Panc1 (cell line): ENCODE measurements at regions not wholly inside any gene's neighbourhood (a gene's known extent, or its start where the extent isn't known, plus 50 kb on each side); places are given as distances from the start of the nearest gene placed in this dataset.

Source experiments
- ATAC-seq: fragments of 200-7000 bp; cut with Tn5 transposase; 2 replicates; pipeline ENCODE4 v1.9.1; 2020; ENCODE audit warnings: mild to moderate bottlenecking, moderate library complexity
- BruUV-seq: library from RNA; stranded (reverse); fragments of 400-500 nt; replicated peaks from 2 replicates; lab custom pipeline; 2021; lab: Mats Ljungman, UMichigan
- CTCF ChIA-PET: fragments of 300-600 bp; sonication (Branson Sonifier 250); formaldehyde crosslinking; loops from one replicate; lab custom pipeline; 2022; ENCODE audit warnings: antibody characterized with exemption; lab: Charles Lee
- POLR2A ChIA-PET: fragments of 300-600 bp; sonication (Branson Sonifier 250); formaldehyde crosslinking; loops from one replicate; lab custom pipeline; 2022; ENCODE audit warnings: antibody characterized with exemption; lab: Charles Lee
- DNase-seq: peaks from one replicate; pipeline ENCODE4 v3.0.0-alpha.2; 2010; ENCODE audit warnings: low read depth, low spot score
- H3K27ac ChIP-seq: 2 replicates; pipeline ENCODE4 v1.5.1; 2011; ENCODE audit warnings: mild to moderate bottlenecking, low read length, inconsistent platforms
- H3K27me3 ChIP-seq: fragments of 200-500 bp; sonication (Bioruptor generic); 2 replicates; pipeline ENCODE4 v1.6.0; 2014; ENCODE audit warnings: low read length, inconsistent platforms; ENCODE audit not compliant: control insufficient read depth, insufficient read depth
- H3K36me3 ChIP-seq: fragments of 200-500 bp; sonication (Bioruptor generic); 2 replicates; pipeline ENCODE4 v1.5.1; 2014; ENCODE audit warnings: inconsistent platforms, mild to moderate bottlenecking, low read length, moderate library complexity; ENCODE audit not compliant: control insufficient read depth, insufficient read depth
- H3K4me1 ChIP-seq: 2 replicates; pipeline ENCODE4 v1.5.1; 2011; ENCODE audit warnings: inconsistent platforms, mild to moderate bottlenecking, low read length, moderate library complexity; ENCODE audit not compliant: control insufficient read depth, insufficient read depth
- H3K4me3 ChIP-seq, 2 experiments: 2 replicates each; pipeline ENCODE4 v1.5.1; 2011 to 2012; ENCODE audit warnings: low read depth in 2 of 2, low read length in 2 of 2, mild to moderate bottlenecking in 2 of 2, inconsistent platforms in 1 of 2, moderate library complexity in 1 of 2
- H3K9me3 ChIP-seq: fragments of 200-500 bp; sonication (Bioruptor generic); 2 replicates; pipeline ENCODE4 v1.5.1; 2014; ENCODE audit warnings: low read depth, mild to moderate bottlenecking, inconsistent platforms, low read length, moderate library complexity; ENCODE audit not compliant: control insufficient read depth, insufficient read depth
- POLR2AphosphoS5 ChIP-seq: IDR thresholded peaks from 2 replicates; pipeline ENCODE4 v1.6.1; 2012; ENCODE audit warnings: mild to moderate bottlenecking, low read depth, low read length, moderate library complexity
- SIN3A ChIP-seq: IDR thresholded peaks from 2 replicates; pipeline ENCODE4 v1.6.1; 2012; ENCODE audit warnings: low read depth, mild to moderate bottlenecking, low read length, moderate library complexity, borderline replicate concordance; ENCODE audit not compliant: insufficient read depth
- TCF7L2 ChIP-seq: IDR thresholded peaks from 2 replicates; pipeline ENCODE4 v1.6.1; 2011; ENCODE audit warnings: mild to moderate bottlenecking, low read depth, low read length, inconsistent platforms
- in situ Hi-C: cut with HindIII; loops from 2 replicates; pipeline ENCODE4 v1.10.0; 2016; ENCODE audit warnings: low sequenced_read_pairs, low pct_unique_long_range_greater_than_20kb
- intact Hi-C: fragments of 100-400 bp; cut with micrococcal nuclease; formaldehyde crosslinking; loops from one replicate; pipeline ENCODE4 v1.10.0; 2022; ENCODE audit not compliant: unreplicated experiment
- TF ChIP-seq, protein P1 (sequence below), 2 experiments: IDR thresholded peaks; 2 replicates each; pipeline ENCODE4 v1.6.1; 2011 to 2012; ENCODE audit warnings: low read depth in 2 of 2, control low read depth in 1 of 2, low read length in 1 of 2, mild to moderate bottlenecking in 1 of 2, moderate library complexity in 1 of 2; ENCODE audit not compliant: insufficient read depth in 1 of 2
- TF ChIP-seq, protein P2 (sequence below): fragments of 450-650 bp; IDR thresholded peaks from 2 replicates; pipeline ENCODE4 v1.5.1; 2017; ENCODE audit warnings: mild to moderate bottlenecking

DNA sequence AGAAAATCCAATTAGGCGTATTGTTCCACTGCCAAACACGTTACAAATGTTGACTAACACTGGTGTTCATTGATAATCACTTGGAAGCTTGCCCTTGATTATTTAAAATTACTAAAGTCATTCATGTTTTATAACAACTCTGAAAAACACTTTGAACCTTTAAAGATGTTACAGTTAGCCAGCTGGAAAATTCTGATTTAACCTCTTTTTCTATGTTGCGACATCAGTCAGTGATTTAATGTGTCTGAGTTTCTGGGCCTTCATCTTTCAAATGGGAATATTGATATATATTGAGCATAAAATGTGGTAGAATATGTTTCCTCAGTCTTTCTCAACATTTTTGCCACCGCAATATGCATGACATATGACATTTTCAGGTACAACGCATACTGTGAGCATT lies 274.1 kb upstream of the TENM3 start:
- in situ Hi-C loops, result no loop called here
- CTCF ChIA-PET, result no interaction called here
- no TSS peak for BruUV-seq
- H3K4me1 ChIP-seq, result no peaks in the 10 kb centered on the region
- H3K36me3 ChIP-seq, result no peaks in the 10 kb centered on the region
- TF ChIP-seq, protein P1, sequence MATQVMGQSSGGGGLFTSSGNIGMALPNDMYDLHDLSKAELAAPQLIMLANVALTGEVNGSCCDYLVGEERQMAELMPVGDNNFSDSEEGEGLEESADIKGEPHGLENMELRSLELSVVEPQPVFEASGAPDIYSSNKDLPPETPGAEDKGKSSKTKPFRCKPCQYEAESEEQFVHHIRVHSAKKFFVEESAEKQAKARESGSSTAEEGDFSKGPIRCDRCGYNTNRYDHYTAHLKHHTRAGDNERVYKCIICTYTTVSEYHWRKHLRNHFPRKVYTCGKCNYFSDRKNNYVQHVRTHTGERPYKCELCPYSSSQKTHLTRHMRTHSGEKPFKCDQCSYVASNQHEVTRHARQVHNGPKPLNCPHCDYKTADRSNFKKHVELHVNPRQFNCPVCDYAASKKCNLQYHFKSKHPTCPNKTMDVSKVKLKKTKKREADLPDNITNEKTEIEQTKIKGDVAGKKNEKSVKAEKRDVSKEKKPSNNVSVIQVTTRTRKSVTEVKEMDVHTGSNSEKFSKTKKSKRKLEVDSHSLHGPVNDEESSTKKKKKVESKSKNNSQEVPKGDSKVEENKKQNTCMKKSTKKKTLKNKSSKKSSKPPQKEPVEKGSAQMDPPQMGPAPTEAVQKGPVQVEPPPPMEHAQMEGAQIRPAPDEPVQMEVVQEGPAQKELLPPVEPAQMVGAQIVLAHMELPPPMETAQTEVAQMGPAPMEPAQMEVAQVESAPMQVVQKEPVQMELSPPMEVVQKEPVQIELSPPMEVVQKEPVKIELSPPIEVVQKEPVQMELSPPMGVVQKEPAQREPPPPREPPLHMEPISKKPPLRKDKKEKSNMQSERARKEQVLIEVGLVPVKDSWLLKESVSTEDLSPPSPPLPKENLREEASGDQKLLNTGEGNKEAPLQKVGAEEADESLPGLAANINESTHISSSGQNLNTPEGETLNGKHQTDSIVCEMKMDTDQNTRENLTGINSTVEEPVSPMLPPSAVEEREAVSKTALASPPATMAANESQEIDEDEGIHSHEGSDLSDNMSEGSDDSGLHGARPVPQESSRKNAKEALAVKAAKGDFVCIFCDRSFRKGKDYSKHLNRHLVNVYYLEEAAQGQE (IDR thresholded peaks at IDR 0.05; ENCODE audit: insufficient read depth in 1 of 2, low read depth in 2 of 2, low read length in 1 of 2), result no peak
- TF ChIP-seq SIN3A (no peak), TCF7L2 (no peak), POLR2AphosphoS5 (no peak)
- TF ChIP-seq, protein P2, sequence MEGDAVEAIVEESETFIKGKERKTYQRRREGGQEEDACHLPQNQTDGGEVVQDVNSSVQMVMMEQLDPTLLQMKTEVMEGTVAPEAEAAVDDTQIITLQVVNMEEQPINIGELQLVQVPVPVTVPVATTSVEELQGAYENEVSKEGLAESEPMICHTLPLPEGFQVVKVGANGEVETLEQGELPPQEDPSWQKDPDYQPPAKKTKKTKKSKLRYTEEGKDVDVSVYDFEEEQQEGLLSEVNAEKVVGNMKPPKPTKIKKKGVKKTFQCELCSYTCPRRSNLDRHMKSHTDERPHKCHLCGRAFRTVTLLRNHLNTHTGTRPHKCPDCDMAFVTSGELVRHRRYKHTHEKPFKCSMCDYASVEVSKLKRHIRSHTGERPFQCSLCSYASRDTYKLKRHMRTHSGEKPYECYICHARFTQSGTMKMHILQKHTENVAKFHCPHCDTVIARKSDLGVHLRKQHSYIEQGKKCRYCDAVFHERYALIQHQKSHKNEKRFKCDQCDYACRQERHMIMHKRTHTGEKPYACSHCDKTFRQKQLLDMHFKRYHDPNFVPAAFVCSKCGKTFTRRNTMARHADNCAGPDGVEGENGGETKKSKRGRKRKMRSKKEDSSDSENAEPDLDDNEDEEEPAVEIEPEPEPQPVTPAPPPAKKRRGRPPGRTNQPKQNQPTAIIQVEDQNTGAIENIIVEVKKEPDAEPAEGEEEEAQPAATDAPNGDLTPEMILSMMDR, result no peak
- ATAC-seq (no peak), DNase-seq (no peak)
- no peaks in the 10 kb centered on the region for H3K9me3 ChIP-seq
- POLR2A ChIA-PET, result no interaction called here
- H3K4me3 ChIP-seq, result no peak overlapping the region
- intact Hi-C loops, result no loop called here
- H3K27ac ChIP-seq, result no peak overlapping the region
- no peaks in the 10 kb centered on the region for H3K27me3 ChIP-seq

DNA sequence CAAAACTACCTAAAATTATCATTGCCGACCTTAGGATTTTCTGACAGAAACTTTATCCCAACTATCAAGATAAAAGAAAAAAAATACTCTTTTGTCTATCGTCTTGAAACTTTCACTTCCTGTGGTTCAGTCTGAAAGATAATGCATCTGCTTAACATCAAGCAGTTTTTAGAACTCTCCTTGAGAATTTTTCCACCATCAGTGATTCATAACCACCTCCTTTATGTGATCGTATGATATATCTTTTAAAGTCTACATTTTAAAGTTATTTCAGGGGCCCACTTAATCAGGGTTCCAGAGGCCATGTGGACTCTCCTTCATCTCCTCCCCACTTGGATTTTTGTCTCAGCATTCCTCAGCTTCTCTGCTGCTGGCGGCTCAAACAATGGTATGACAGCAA lies 272.8 kb upstream of the TENM3 start:
- ATAC-seq (no peak), DNase-seq (no peak)
- TF ChIP-seq, protein P2, result no peak
- TF ChIP-seq POLR2AphosphoS5 (no peak), SIN3A (no peak), TCF7L2 (no peak)
- TF ChIP-seq, protein P1 (IDR thresholded peaks at IDR 0.05; ENCODE audit: insufficient read depth in 1 of 2, low read depth in 2 of 2, low read length in 1 of 2), result no peak
- H3K9me3 ChIP-seq, result no peaks in the 10 kb centered on the region
- no TSS peak for BruUV-seq
- H3K4me3 ChIP-seq, result no peak overlapping the region
- intact Hi-C loops, result no loop called here
- H3K36me3 ChIP-seq, result no peaks in the 10 kb centered on the region
- no peaks in the 10 kb centered on the region for H3K4me1 ChIP-seq
- in situ Hi-C loops, result no loop called here
- ChIA-PET CTCF (no interaction called here), POLR2A (no interaction called here)
- H3K27ac ChIP-seq, result no peak overlapping the region
- no peaks in the 10 kb centered on the region for H3K27me3 ChIP-seq
